Activated CD8-positive, alpha-beta T cell treated with anti-CD3 and anti-CD28 coated beads for 36 hours (primary cell): ENCODE measurements at regions not wholly inside any gene's neighbourhood (a gene's known extent, or its start where the extent isn't known, plus 50 kb on each side); places are given as distances from the start of the nearest gene placed in this dataset.

Experiments used
- ATAC-seq: fragments of 200-7000 bp; cut with Tn5 transposase; one replicate; pipeline ENCODE4 v1.10.0; 2021; ENCODE audit warnings: mild to moderate bottlenecking, moderate library complexity
- CTCF ChIA-PET: fragments of 350-600 bp; sonication (Branson Sonifier 250); formaldehyde crosslinking; loops from one replicate; lab custom pipeline; 2021; ENCODE audit warnings: antibody characterized with exemption; lab: Charles Lee
- POLR2A ChIA-PET: fragments of 350-600 bp; sonication (Branson Sonifier 250); formaldehyde crosslinking; loops from one replicate; lab custom pipeline; 2021; ENCODE audit warnings: antibody characterized with exemption; lab: Charles Lee
- DNase-seq: peaks from one replicate; pipeline ENCODE4 v3.0.0-alpha.2; 2020
- H3K27ac Mint-ChIP-seq: one replicate; pipeline ENCODE4 v1.8.0; 2021; ENCODE audit warnings: mild to moderate bottlenecking, mixed read lengths
- H3K27me3 Mint-ChIP-seq: one replicate; pipeline ENCODE4 v1.8.0; 2021; ENCODE audit warnings: mixed read lengths
- H3K36me3 Mint-ChIP-seq: one replicate; pipeline ENCODE4 v1.8.0; 2021; ENCODE audit warnings: low read depth, mixed read lengths
- H3K4me1 Mint-ChIP-seq: one replicate; pipeline ENCODE4 v1.8.0; 2021; ENCODE audit warnings: low read depth, mixed read lengths
- H3K4me3 Mint-ChIP-seq: one replicate; pipeline ENCODE4 v1.8.0; 2021; ENCODE audit warnings: mild to moderate bottlenecking, moderate library complexity, mixed read lengths
- H3K9me3 Mint-ChIP-seq: one replicate; pipeline ENCODE4 v1.8.0; 2021; ENCODE audit warnings: mixed read lengths
- intact Hi-C: fragments of 100-400 bp; cut with micrococcal nuclease; formaldehyde crosslinking; loops from one replicate; pipeline ENCODE4 v1.10.0; 2022
- TF ChIP-seq, protein P1 (sequence below): fragments of 200-600 bp; IDR thresholded peaks from one replicate; pipeline ENCODE4 v1.8.0; 2022; ENCODE audit warnings: antibody characterized with exemption, mild to moderate bottlenecking

DNA sequence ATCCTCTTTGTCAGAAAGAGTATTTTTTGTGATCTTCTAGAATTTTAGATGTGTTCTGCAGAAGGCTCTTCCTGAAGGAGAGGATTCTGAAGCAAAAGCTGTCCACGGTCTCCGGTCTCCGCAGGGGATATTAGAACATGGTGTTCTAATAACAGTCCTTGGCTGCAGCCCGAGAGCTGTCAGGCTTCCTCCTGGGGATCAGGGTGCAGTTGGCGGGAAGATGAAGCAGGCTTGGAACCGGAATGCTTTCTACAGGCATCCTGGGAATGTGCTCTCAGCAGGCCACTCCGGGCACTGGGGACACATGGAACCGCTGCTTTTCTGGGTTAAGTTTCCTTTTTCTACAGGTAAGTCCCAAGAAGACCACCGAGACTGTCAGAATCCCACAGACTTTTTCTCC, 118.6 kb upstream of the PARD3 start:
- ChIA-PET CTCF (no interaction called here), POLR2A (no interaction called here)
- Mint-ChIP-seq H3K4me3 (no peak overlapping the region), H3K36me3 (no peaks in the 10 kb centered on the region), H3K27me3 (peaks cover 2% of the 10 kb centered on the region), H3K4me1 (no peaks in the 10 kb centered on the region), H3K27ac (no peak overlapping the region), H3K9me3 (no peaks in the 10 kb centered on the region)
- intact Hi-C loops, result no loop called here
- no peak for ATAC-seq
- TF ChIP-seq, protein P1, sequence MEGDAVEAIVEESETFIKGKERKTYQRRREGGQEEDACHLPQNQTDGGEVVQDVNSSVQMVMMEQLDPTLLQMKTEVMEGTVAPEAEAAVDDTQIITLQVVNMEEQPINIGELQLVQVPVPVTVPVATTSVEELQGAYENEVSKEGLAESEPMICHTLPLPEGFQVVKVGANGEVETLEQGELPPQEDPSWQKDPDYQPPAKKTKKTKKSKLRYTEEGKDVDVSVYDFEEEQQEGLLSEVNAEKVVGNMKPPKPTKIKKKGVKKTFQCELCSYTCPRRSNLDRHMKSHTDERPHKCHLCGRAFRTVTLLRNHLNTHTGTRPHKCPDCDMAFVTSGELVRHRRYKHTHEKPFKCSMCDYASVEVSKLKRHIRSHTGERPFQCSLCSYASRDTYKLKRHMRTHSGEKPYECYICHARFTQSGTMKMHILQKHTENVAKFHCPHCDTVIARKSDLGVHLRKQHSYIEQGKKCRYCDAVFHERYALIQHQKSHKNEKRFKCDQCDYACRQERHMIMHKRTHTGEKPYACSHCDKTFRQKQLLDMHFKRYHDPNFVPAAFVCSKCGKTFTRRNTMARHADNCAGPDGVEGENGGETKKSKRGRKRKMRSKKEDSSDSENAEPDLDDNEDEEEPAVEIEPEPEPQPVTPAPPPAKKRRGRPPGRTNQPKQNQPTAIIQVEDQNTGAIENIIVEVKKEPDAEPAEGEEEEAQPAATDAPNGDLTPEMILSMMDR, result no peak
- no peak for DNase-seq

DNA sequence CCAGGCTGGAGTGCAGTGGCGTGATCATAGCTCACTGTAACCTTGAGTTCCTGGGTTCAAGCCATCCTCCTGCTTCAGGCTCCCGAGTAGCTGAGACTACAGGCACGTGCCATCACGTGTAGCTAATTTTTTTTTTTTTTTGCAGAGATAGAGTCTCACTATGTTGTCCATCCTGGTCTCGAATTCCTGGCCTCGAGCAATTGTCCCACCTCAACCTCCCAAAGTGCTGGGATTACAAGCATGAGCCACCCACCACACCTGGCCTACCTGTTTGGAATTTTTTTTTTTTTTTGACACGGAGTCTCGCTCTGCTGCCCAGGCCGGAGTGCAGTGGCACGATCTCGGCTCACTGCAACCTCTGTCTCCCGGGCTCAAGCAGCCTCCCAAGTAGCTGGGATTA, 117.1 kb upstream of the PARD3 start:
- Mint-ChIP-seq H3K27me3 (no peaks in the 10 kb centered on the region), H3K9me3 (no peaks in the 10 kb centered on the region), H3K4me3 (no peak overlapping the region), H3K27ac (no peak overlapping the region), H3K36me3 (no peaks in the 10 kb centered on the region), H3K4me1 (no peaks in the 10 kb centered on the region)
- TF ChIP-seq, protein P1, result no peak
- intact Hi-C loops, result no loop called here
- DNase-seq, result no peak
- ChIA-PET CTCF (interaction anchor here (0.6 kb wide), 1 partner anchor 639 kb away, joined by 3 read pairs; no protein-coding TSS in a partner anchor), POLR2A (no interaction called here)
- ATAC-seq, result no peak

DNA sequence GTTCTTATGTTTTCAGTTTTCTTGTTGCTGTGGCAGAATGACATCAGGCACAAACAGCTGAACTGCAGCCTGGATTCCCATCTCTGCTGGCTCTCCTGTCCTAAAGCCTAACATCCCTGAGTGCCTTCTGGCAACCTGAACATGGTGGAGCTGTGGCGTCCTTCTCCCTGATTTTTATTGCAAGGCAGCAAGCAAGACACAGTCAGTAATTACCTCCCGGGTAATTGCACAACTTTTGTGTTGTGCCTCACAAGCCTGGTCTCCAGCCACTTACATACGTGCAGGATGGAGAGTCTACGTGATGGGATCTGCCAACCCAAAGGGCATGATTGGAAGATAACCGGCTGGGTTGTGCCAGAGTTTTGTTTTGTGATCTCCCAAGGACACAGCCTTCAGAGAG, 116.1 kb upstream of the PARD3 start:
- CTCF ChIA-PET, result no interaction called here
- Mint-ChIP-seq H3K4me3 (no peak overlapping the region), H3K27ac (no peak overlapping the region), H3K4me1 (no peaks in the 10 kb centered on the region), H3K9me3 (no peaks in the 10 kb centered on the region), H3K27me3 (no peaks in the 10 kb centered on the region), H3K36me3 (no peaks in the 10 kb centered on the region)
- TF ChIP-seq, protein P1, result no peak
- POLR2A ChIA-PET, result no interaction called here
- ATAC-seq (no peak), DNase-seq (no peak)
- intact Hi-C loops, result no loop called here

DNA sequence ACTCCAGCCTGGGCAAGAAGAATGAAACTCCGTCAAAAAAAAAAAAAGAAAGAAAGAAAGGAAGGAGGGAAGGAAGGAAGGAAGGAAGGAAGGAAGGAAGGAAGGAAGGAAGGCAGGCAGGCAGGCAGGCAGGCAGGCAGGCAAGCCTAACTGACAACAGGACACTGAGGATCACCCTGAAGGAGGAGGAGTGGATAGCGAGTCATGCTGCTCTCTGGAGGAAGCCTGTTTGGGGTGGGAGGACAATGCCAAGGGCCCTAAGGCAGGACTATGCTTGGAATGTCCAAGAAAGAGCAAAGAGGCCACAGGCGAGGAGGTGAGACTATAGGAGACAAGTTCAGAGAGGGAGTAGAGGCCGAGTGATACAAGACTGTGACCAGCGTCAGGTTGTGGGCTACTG, 107.0 kb upstream of the PARD3 start:
- Mint-ChIP-seq H3K4me1 (no peaks in the 10 kb centered on the region), H3K36me3 (no peaks in the 10 kb centered on the region), H3K27me3 (no peaks in the 10 kb centered on the region), H3K9me3 (peaks cover 8% of the 10 kb centered on the region), H3K27ac (no peak overlapping the region), H3K4me3 (no peak overlapping the region)
- intact Hi-C loops, result no loop called here
- CTCF ChIA-PET, result no interaction called here
- TF ChIP-seq, protein P1, result no peak
- POLR2A ChIA-PET, result no interaction called here
- DNase-seq, result no peak
- ATAC-seq, result no peak

DNA sequence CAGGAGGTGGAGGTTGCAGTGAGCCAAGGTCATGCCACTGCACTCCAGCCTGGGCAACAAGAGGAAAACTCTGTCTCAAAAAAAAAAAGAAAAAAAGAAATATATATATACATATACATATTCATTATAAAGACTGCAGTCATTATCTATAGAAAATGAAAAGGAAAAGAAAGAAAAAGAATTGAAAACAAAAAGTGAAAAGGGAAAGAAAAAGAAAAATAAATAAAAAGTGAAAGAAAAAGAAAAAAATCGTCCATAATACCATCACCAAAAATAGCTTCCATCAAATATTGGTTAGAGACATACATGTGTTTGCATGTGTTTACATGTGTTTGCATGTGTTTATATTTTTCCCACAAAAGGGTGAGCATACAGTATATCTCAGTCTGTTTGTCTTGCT, 105.5 kb upstream of the PARD3 start:
- intact Hi-C loops, result no loop called here
- H3K4me1 Mint-ChIP-seq, result no peaks in the 10 kb centered on the region
- H3K4me3 Mint-ChIP-seq, result no peak overlapping the region
- H3K9me3 Mint-ChIP-seq, result peaks cover 8% of the 10 kb centered on the region
- ChIA-PET POLR2A (no interaction called here), CTCF (no interaction called here)
- H3K27me3 Mint-ChIP-seq, result no peaks in the 10 kb centered on the region
- TF ChIP-seq, protein P1, result no peak
- no peaks in the 10 kb centered on the region for H3K36me3 Mint-ChIP-seq
- ATAC-seq (no peak), DNase-seq (no peak)
- H3K27ac Mint-ChIP-seq, result no peak overlapping the region
